ENCODE measurements at regions not wholly inside any gene's neighbourhood (a gene's known extent, or its start where the extent isn't known, plus 50 kb on each side); places are given as distances from the start of the nearest gene placed in this dataset.
"Not testable (repeated sequence)": the region's sequence is repeated elsewhere in the genome, so short reads cannot be mapped to it uniquely, and the experiment has no call there.

DNA sequence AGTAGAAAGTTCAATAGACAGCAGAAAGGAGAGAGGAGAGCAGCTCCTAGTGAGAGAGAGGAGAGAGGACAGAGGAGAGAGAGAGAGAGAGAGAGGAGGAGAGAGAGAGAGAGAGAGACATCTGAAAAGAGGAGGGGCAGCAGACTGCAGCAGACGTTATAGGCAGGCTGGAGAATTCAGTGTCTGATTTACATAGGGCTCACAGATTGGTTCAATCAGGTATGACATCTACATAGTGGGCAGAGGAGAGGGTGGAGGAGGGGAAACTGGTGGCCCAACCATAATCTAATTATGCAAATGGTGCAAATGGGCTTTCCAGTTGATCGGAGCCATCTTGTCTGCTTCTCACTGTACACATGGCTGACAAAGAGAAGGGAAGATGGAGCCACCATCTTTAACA is 221.3 kb upstream of the TRPC4 start:
- Mint-ChIP-seq H3K9me3 (ENCODE audit: unreplicated experiment) (no peaks in the 10 kb centered on the region), H3K27ac (ENCODE audit: unreplicated experiment) (no peak overlapping the region), H3K27me3 (ENCODE audit: unreplicated experiment) (peaks cover 2% of the 10 kb centered on the region), H3K4me3 (ENCODE audit: unreplicated experiment) (no peak overlapping the region), H3K36me3 (ENCODE audit: low read depth, unreplicated experiment) (no peaks in the 10 kb centered on the region), H3K4me1 (ENCODE audit: unreplicated experiment) (no peaks in the 10 kb centered on the region)
- no peak for DNase-seq (ENCODE audit: low spot score)
- TF ChIP-seq, protein P1, sequence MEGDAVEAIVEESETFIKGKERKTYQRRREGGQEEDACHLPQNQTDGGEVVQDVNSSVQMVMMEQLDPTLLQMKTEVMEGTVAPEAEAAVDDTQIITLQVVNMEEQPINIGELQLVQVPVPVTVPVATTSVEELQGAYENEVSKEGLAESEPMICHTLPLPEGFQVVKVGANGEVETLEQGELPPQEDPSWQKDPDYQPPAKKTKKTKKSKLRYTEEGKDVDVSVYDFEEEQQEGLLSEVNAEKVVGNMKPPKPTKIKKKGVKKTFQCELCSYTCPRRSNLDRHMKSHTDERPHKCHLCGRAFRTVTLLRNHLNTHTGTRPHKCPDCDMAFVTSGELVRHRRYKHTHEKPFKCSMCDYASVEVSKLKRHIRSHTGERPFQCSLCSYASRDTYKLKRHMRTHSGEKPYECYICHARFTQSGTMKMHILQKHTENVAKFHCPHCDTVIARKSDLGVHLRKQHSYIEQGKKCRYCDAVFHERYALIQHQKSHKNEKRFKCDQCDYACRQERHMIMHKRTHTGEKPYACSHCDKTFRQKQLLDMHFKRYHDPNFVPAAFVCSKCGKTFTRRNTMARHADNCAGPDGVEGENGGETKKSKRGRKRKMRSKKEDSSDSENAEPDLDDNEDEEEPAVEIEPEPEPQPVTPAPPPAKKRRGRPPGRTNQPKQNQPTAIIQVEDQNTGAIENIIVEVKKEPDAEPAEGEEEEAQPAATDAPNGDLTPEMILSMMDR (IDR thresholded peaks at IDR 0.05; ENCODE audit: unreplicated experiment) = no peak

DNA sequence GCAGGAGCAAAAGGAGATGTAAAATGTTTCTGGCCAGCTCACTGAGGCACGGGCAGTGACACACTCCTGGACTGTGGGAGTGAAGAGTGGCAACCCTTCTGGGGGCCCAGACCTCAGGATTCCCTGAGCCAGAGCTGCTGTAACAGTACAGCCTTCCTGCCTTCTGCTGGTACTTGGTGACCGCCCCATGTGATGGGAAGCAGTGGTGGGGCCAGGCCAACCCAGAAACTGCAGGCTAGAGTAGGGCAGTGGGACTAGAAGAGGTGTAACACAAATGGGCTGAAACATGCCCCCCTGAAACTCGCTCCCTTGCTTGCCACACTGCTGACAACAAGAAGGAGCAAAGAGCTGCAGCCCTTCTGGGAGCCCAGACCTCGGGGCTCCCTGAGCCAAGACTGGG is 217.1 kb upstream of the TRPC4 start:
- TF ChIP-seq, protein P1 (IDR thresholded peaks at IDR 0.05; ENCODE audit: unreplicated experiment) = no peak
- no peak overlapping the region for H3K27ac Mint-ChIP-seq (ENCODE audit: unreplicated experiment)
- no peaks in the 10 kb centered on the region for H3K4me1 Mint-ChIP-seq (ENCODE audit: unreplicated experiment)
- DNase-seq (ENCODE audit: low spot score) = no peak
- H3K27me3 Mint-ChIP-seq (ENCODE audit: unreplicated experiment) = peaks cover 2% of the 10 kb centered on the region
- no peak overlapping the region for H3K4me3 Mint-ChIP-seq (ENCODE audit: unreplicated experiment)
- H3K36me3 Mint-ChIP-seq (ENCODE audit: low read depth, unreplicated experiment) = peaks cover 9% of the 10 kb centered on the region
- peaks cover 4% of the 10 kb centered on the region for H3K9me3 Mint-ChIP-seq (ENCODE audit: unreplicated experiment)

- Mint-ChIP-seq H3K9me3 (ENCODE audit: unreplicated experiment) (peaks cover 4% of the 10 kb centered on the region), H3K4me3 (ENCODE audit: unreplicated experiment) (no peak overlapping the region), H3K27ac (ENCODE audit: unreplicated experiment) (no peak overlapping the region), H3K4me1 (ENCODE audit: unreplicated experiment) (no peaks in the 10 kb centered on the region), H3K27me3 (ENCODE audit: unreplicated experiment) (peaks cover 2% of the 10 kb centered on the region), H3K36me3 (ENCODE audit: low read depth, unreplicated experiment) (peaks cover 9% of the 10 kb centered on the region)
- TF ChIP-seq, protein P1 (IDR thresholded peaks at IDR 0.05; ENCODE audit: unreplicated experiment) = no peak
- no peak for DNase-seq (ENCODE audit: low spot score)
These were observed 216.4 kb upstream of the TRPC4 start for GRCh38 chr13:38086013-38086412.

GRCh38 chr13:38073931-38074330 is 204.4 kb upstream of the TRPC4 start:
- H3K4me1 Mint-ChIP-seq (ENCODE audit: unreplicated experiment) = no peaks in the 10 kb centered on the region
- no peaks in the 10 kb centered on the region for H3K27me3 Mint-ChIP-seq (ENCODE audit: unreplicated experiment)
- H3K4me3 Mint-ChIP-seq (ENCODE audit: unreplicated experiment) = no peak overlapping the region
- no peaks in the 10 kb centered on the region for H3K9me3 Mint-ChIP-seq (ENCODE audit: unreplicated experiment)
- DNase-seq (ENCODE audit: low spot score) = no peak
- TF ChIP-seq, protein P1 (IDR thresholded peaks at IDR 0.05; ENCODE audit: unreplicated experiment) = no peak
- H3K27ac Mint-ChIP-seq (ENCODE audit: unreplicated experiment) = no peak overlapping the region
- H3K36me3 Mint-ChIP-seq (ENCODE audit: low read depth, unreplicated experiment) = no peaks in the 10 kb centered on the region

DNA sequence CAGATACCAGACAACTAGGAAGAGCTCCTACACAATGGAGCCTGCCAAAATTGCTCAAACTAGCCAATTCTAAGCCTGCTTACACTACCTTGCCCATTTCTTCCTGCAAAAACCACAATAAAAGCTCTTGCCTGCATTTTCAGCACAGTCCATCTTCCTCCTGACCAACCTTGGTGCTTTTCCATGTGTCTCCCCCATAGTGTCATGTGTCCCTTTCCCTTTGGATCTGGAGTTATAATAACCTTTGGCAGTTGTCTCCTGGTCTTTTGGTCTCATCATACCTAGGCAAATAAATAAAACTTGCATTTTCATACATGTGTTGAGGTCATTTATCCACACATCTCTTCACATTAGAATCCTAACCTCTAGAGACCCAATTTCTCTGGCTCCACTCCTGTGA is 203.1 kb upstream of the TRPC4 start:
- Mint-ChIP-seq H3K27me3 (ENCODE audit: unreplicated experiment) (no peaks in the 10 kb centered on the region), H3K36me3 (ENCODE audit: low read depth, unreplicated experiment) (no peaks in the 10 kb centered on the region), H3K4me1 (ENCODE audit: unreplicated experiment) (no peaks in the 10 kb centered on the region), H3K27ac (ENCODE audit: unreplicated experiment) (no peak overlapping the region), H3K4me3 (ENCODE audit: unreplicated experiment) (no peak overlapping the region), H3K9me3 (ENCODE audit: unreplicated experiment) (no peaks in the 10 kb centered on the region)
- TF ChIP-seq, protein P1 (IDR thresholded peaks at IDR 0.05; ENCODE audit: unreplicated experiment) = no peak
- no peak for DNase-seq (ENCODE audit: low spot score)

DNA sequence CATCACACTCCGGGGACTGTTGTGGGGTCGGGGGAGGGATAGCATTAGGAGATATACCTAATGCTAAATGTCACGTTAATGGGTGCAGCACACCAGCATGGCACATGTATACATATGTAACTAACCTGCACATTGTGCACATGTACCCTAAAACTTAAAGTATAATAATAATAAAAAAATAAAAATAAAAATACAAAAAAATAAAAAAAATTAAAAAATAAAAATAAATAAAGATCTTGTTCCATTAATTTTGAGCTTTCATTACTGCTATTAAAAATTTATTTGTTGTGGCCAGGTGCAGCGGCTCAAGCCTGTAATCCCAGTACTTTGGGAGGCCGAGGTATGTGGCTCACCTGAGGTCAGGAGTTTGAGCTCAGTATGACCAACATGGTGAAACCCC is 201.8 kb upstream of the TRPC4 start:
- not testable (repeated sequence) for H3K27me3 Mint-ChIP-seq (ENCODE audit: unreplicated experiment); H3K27ac Mint-ChIP-seq (ENCODE audit: unreplicated experiment); H3K9me3 Mint-ChIP-seq (ENCODE audit: unreplicated experiment); H3K4me3 Mint-ChIP-seq (ENCODE audit: unreplicated experiment); H3K36me3 Mint-ChIP-seq (ENCODE audit: low read depth, unreplicated experiment); H3K4me1 Mint-ChIP-seq (ENCODE audit: unreplicated experiment); DNase-seq (ENCODE audit: low spot score)

All from endothelial cell (in vitro differentiated cells).